Epithelial cell of esophagus (primary cell): ENCODE measurements at regions not wholly inside any gene's neighbourhood (a gene's known extent, or its start where the extent isn't known, plus 50 kb on each side); places are given as distances from the start of the nearest gene placed in this dataset.
A peak's percentile ranks its signal among the peaks of the same experiment; 100 is the strongest.

Source experiments
- DNase-seq: peaks from one replicate; pipeline ENCODE4 v3.0.0; 2010; ENCODE audit warnings: low read depth
- H3K4me3 ChIP-seq: 2 replicates; pipeline ENCODE4 v1.5.1; 2011; ENCODE audit warnings: mild to moderate bottlenecking, low read length, control low read depth
- CTCF ChIP-seq: IDR thresholded peaks from 2 replicates; pipeline ENCODE4 v1.5.1; 2011; ENCODE audit warnings: low read depth, mild to moderate bottlenecking, low read length, control low read depth, inconsistent platforms; ENCODE audit not compliant: insufficient read depth; ENCODE audit errors: missing control alignments

GRCh38 chr11:95534809-95535208, 254.8 kb downstream of the FAM76B start:
- no peak for TF ChIP-seq CTCF
- H3K4me3 ChIP-seq = no peak overlapping the region
- DNase-seq = no peak

- no peak overlapping the region for H3K4me3 ChIP-seq
- DNase-seq = no peak
- TF ChIP-seq CTCF = no peak
Observed at GRCh38 chr11:95534226-95534625, 255.4 kb downstream of the FAM76B start.

- no peak for TF ChIP-seq CTCF
- no peak overlapping the region for H3K4me3 ChIP-seq
- no peak for DNase-seq
Observed at GRCh38 chr11:95531116-95531515, 258.5 kb downstream of the FAM76B start.

- DNase-seq = no peak
- no peak for TF ChIP-seq CTCF
- H3K4me3 ChIP-seq = no peak overlapping the region
Observed at GRCh38 chr11:95524314-95525036, 265.1 kb downstream of the FAM76B start.

- TF ChIP-seq CTCF = no peak
- peak; percentile 97 for DNase-seq
Observed at GRCh38 chr11:95522874-95523273, 266.7 kb downstream of the FAM76B start.

GRCh38 chr11:95521862-95522261, 267.7 kb downstream of the FAM76B start:
- no peak for TF ChIP-seq CTCF
- no peak overlapping the region for H3K4me3 ChIP-seq
- no peak for DNase-seq

More at GRCh38 chr11:95522874-95523273, 266.7 kb downstream of the FAM76B start:
- no peak overlapping the region for H3K4me3 ChIP-seq

- TF ChIP-seq CTCF = no peak
- peak; percentile 99 for DNase-seq
- no peak overlapping the region for H3K4me3 ChIP-seq
Observed at GRCh38 chr11:95521133-95521542, 268.4 kb downstream of the FAM76B start.
